ENCODE measurements at regions not wholly inside any gene's neighbourhood (a gene's known extent, or its start where the extent isn't known, plus 50 kb on each side); places are given as distances from the start of the nearest gene placed in this dataset.
"Not testable (repeated sequence)": the region's sequence is repeated elsewhere in the genome, so short reads cannot be mapped to it uniquely, and the experiment has no call there.

DNA sequence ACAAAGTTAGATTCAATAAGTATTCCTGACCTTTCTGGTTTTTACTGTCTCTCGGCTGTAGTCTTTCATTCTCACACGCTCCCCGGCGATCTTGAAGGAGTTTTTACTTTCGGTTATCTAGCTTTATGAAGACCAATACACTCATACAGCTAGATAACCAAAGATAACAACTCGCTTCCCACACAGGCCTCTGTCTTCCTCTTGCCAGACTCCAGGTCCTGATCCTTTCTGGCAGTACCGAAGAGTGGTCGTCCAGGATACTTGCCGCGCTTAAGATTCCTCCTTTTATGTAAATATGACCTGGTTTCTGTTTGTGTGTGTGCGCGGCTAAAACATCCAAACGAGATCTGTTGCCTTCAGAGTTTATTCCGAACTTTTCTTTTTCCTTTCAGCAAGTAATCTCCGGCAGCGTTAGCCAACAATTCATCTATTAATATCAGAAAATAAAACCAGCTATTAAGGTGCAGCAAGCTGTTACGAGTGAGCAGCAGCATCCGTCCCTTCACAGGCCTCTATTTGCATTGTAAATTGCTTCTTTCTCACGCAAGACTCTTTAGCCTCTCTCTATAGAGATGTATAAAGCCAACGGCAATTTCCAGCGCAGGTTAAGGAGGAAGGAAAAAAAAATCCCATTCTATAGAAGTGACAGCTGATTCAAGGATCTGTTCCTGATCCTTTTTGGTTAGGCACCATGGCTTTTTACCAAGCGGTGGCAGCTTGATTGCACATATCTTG lies 216.1 kb downstream of the MEF2C start:
- DNase-seq, result no peak

GRCh38 chr5:88665750-88666215 lies 217.2 kb downstream of the MEF2C start:
- DNase-seq, result no peak

GRCh38 chr5:88664645-88665044 lies 218.3 kb downstream of the MEF2C start:
- no peak for DNase-seq

GRCh38 chr5:88663793-88664216 lies 219.2 kb downstream of the MEF2C start:
- no peak for DNase-seq

DNA sequence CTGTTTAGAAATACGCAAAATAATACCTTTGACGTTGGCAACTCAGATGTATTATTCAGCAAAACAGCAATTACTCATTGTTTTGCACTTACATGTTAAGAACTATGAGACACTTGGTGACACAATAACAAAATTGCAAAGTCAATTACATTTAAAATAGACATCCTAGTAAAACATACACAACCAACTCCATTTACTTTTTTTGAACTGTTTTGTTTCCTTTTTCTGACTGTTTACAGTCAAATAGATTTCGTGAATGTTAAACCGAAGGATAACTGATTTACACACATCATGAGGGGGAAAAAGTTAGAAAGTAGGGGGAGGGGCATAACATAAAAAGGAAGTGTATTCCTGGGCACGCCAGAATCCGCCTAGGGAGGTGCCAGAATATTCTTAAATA lies 220.1 kb downstream of the MEF2C start:
- DNase-seq, result no peak

DNA sequence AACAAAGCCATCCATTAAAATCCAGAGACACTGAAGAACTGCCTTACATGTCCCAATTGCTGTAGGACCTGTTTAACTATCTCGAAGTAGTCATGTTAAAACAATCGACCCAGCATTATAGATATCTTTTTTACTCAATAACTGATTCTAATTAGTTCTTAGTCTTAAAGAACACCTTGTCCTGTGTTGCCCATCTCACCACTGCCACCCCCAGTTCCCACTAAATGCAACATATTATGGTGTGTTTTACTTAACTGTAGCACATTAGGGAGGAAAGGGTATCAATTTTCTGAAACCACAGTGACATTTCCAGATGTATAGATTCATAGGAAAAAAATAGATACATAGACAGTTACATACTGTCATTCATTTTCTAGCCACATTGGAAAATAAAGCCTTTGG lies 221.2 kb downstream of the MEF2C start:
- no peak for DNase-seq

DNA sequence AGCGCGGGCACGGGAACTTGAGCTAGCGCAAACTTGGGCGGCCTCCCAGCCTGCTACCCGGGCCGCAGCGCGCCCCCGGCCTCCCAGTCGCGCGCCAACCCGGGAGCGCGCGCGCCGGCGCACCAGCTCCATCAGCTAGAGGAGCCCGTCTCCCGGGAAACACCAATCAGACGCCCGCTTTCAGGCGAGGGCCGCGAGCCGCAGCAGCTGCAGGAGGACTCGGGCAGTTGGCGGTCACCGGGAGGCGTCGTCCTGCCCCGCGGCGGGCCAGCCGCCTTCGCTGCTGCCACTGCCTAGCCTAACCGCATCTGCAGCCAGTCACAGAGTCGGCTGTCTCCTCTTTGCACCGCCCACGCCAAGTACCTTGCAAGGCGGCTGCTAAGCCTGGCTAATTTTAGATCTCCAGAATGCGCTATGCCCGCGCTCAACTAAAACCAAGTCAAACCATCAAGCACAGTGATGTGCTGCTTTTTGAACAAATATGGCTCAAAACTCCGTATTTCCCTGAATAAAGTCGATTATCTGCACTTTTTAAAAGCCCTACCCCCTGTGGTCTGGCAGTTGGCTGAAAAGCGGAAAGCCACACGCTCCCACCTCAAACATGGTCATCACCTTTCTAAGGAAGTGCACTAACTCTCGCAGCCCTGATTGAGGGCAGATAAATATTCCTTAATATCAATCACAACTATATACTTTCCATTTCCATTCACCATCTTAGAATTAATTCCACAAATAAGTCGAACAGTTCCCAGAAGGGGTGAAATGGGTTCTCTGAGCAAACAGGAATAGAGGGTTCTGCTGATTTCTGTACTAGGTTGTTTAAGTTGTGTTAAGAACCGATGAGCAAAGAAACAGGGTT lies 221.8 kb downstream of the MEF2C start:
- DNase-seq, result no peak

GRCh38 chr5:88660264-88660946 lies 222.6 kb downstream of the MEF2C start:
- no peak for DNase-seq

GRCh38 chr5:88659529-88660263 lies 223.3 kb downstream of the MEF2C start:
- no peak for DNase-seq

DNA sequence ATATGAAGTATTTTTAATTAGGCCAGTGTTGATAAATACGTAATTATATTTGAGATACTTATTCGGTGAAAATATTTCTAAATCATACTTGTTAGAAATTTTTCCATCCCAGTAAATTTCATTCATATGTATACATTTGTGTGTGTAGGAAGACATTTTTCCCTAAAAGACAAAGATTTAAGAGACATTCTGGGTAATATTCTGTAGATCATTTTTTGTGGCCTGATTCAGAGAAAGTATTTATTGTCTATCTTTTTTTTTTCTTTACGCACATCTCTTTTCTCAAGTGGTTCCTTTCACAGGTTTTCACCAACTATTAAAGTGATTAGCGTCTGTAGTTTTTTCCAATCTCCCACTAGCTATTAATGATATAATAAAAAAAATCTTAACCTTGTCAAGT lies 224.1 kb downstream of the MEF2C start:
- DNase-seq, result no peak

- no peak for DNase-seq
Measured at GRCh38 chr5:88657906-88658775, 224.8 kb downstream of the MEF2C start.

GRCh38 chr5:88657136-88657535 lies 225.8 kb downstream of the MEF2C start:
- DNase-seq, result no peak

- DNase-seq, result no peak
Measured at GRCh38 chr5:88656221-88656950, 226.6 kb downstream of the MEF2C start.

GRCh38 chr5:88653471-88653870 lies 229.5 kb downstream of the MEF2C start:
- no peak for DNase-seq

DNA sequence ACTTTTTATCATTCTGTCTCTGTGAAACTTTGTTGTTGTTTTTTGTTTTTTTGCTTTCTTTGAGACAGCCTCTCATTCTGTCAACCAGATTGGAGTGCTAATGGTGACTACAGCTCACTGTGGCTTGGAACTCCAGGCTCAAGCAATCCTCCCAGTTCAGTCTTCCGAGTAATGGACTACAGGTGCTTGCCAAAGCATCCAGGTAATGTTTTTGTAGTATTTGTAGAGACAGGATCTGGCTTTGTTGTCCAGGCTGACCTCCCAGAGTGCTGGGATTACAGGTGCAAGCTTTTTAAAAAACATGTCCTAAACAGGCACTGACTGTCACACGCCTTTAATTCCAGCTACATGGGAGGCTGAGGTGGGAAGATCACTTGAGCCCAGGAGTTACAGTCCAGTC lies 235.1 kb downstream of the MEF2C start:
- no peak for DNase-seq

DNA sequence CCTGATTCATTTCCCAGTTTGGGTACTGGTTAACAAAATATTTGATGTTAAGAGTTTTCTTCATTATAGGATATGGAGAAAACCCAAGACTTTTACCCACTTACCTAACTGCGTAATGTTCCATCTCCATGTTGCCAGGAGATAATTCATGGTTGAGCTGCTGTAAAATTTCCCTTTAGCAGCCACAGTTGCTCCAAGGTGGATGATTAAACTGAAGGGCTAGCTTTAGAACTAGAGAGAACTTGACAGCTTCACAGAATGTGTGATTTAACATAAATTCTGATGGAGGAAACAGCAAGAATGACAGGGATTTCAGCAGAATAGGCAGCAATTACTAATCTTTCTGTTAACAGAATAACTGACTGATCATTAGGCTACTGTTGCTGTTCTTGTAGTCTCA lies 236.1 kb downstream of the MEF2C start:
- DNase-seq, result no peak

GRCh38 chr5:88644676-88645075 lies 238.3 kb downstream of the MEF2C start:
- no peak for DNase-seq

GRCh38 chr5:88643315-88643714 lies 239.7 kb downstream of the MEF2C start:
- no peak for DNase-seq

DNA sequence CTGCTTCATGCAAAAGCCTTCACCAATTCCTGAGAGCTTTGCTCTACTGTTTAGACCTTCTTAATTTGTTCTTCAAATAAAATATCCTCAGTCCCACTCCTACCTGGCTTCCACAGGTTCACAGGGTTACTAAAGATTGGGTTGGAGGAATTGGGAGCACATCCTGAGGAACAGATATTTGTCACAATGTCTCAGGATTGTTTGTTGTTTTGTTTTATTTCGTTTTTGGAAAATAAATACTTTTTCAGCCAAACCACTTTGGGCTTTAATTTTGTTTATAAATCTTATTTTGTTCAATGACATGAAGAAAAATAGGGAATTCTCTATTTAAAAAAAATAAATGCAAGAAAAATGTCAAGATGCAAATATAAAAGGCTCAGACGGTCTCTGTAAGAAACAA lies 249.0 kb downstream of the MEF2C start:
- no peak for DNase-seq

DNA sequence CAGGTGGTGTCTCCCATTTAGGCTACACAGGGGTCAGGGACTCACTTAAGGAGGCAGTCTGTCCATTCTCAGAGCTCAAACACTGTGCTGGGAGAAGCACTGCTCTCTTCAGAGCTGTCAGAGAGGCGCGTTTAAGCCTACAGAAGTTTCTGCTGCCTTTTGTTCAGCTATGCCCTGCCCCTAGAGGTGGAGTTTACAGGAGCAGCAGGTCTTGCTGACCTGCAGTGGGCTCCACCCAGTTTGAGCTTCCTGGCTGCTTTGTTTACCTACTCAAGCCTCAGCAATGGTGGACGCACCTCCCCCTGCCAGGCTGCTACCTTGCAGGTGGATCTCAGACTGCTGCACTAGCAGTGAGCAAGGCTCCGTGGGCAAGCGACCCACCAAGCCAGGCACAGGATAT lies 260.1 kb downstream of the MEF2C start:
- not testable (repeated sequence) for DNase-seq

DNA sequence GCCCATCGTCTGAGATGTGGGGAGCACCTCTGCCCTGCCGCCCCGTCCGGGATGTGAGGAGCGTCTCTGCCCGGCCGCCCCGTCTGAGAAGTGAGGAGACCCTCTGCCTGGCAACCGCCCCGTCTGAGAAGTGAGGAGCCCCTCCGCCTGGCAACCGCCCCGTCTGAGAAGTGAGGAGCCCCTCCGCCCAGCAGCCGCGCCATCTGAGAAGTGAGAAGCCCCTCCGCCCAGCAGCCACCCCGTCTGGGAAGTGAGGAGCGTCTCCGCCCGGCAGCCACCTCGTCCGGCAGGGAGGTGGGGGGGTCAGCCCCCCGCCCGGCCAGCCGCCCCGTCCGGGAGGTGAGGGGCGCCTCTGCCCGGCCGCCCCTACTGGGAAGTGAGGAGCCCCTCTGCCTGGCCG lies 267.2 kb downstream of the MEF2C start:
- DNase-seq, result not testable (repeated sequence)
